HG03280 (cell line): ENCODE measurements at regions not wholly inside any gene's neighbourhood (a gene's known extent, or its start where the extent isn't known, plus 50 kb on each side); places are given as distances from the start of the nearest gene placed in this dataset.

ENCODE experiments used
- ATAC-seq: cut with Tn5 transposase; IDR thresholded peaks from one replicate; pipeline ENCODE4 v1.9.1; 2021; ENCODE audit warnings: mild to moderate bottlenecking, moderate library complexity; ENCODE audit not compliant: unreplicated experiment

DNA sequence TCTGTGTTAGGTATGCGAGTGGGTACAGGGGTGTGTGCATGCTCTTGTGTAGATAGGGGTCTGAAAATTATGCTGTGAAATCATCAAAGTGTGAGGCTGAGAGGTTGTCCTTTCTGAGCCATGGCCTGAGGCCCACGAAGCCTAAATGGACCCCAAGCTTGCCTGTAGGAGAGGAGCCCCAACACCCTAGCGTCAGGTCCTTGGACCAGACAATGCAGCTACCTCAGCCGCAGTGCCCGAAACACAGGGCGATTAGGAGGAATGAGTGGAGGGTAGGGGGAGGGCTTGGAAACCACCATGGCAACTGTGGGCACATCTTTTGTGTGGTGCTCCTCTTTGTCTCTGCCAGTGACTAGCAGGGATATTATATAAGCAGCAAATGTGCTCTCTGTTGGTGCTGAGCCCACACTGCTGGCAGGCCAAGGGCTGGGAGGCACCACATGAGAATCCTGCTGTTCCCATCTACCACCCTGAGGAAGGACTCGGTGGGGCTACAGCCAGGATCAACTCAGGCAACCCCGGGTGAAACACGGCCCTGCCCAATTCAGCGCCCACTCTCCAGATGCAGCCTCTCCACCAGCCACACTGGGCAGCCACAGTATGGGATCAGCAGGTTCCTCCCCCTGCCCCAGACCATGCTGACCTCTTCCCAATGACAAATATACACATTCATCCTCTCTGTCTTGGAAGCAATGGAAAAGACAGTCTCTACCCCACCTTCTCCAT is 84.6 kb upstream of the FSTL4 start:
- ATAC-seq: no peak

DNA sequence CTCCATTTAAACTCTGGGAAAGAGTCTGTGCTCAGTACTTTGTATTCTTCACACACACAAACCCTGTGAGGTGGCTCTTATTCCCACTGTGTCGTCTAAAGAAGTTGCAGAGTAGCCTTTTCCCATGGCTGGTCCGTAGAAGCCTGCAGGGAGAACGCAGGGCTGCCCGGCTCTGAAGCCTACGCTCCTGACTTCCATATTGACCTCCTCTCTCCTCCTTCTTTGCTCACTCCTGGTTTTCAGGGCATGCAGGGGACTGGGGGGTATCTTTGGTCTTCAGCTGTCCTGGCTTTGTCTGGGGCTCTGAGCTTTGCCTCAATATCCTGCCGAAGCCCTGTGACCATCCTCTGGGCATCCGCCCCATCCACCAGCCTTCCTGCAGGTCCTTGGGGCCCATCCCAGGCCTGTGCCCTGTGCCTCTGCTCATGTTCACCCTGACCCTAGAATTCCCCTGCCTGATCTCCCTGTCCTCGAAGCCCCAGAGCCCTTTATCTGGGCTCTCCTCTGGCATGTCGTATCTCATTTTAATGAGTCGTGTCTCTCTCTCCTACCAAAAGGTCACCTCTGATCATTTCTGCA is 83.8 kb upstream of the FSTL4 start:
- ATAC-seq: no peak

DNA sequence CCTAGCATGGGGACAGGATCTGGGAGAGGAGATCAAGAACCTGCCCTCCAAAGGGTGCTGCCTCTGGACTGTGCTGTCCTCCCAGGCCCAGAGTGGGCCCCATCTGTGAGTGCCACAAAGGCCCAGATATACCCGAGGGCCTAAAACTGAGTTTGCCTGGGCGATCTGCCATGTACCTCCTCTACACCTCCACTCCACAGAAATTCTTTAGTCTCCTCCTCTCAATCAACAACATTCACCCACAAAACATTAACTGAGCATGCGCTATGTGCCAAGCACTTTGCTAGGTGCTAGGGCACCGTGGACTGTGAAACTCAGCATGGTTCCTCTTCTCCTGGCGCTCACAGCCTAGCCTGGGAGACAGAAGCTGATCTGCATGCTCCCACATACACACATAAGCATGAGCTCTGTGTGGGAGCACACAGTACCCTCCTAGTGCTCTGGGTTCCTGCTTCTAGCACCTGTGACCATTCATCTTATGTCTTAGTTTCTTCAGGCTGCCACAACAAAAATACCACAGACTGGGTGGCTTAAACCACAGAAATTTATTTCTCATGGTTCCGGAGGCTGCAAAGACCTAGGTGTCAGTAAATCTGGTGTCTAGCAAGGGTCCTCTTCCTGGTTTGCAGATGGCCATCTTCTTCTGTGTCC is 82.0 kb upstream of the FSTL4 start:
- no peak for ATAC-seq

DNA sequence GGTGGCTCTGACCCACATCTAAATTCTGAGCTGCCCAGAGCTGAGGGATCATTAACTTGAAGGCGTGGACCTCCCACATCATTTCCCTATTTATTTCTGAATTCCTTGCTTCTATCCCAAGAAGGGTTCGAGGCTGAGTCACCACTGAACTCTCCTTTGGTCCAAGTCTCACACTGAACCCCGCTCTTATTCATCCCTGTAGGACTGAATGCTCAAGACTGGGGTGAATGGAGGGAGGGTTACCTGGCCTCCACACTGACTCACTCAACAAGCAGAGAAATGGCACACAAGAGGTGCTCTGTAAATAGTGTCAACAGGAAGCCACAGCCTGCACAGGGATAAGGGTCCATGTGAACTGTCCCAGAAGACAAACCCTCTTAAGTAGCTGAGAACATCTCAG is 79.1 kb upstream of the FSTL4 start:
- ATAC-seq: no peak

DNA sequence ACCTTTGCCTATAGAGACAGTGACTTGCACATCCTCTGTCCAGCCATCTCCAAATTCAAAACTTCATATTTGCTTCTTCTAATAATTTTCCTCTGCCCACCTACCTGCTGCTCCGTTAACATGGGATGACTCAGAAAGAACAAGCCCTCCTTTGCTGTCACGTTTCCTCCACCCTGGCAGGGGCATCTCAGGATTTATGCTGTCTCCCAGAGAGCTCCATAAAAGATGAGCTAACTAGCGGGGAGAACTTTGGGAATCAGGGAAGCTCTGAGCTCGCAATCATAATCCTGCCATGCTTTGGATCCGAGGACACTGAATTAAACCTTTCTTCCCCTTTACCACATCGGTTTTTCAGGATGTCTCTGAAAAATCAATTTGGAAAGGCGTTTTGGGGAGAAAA is 78.4 kb upstream of the FSTL4 start:
- ATAC-seq: no peak

DNA sequence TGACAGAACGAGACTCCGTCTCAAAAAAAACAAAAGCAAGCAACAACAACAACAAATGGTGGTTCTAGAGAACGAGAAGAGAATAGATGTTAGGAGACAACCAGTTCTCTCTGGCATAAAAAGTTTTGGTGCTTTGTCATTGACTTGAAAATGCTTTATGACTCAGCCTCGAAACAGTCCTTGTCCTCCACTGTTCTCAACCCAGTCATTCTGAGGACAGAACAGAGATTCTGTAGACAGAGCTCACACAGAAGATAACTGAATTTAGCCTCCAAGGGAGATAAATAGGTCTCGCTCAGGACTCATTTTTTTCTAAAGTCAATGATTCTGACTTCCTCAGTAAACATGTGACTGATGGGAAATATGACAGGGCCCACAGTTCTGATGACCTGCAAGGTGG is 76.0 kb upstream of the FSTL4 start:
- ATAC-seq: no peak

DNA sequence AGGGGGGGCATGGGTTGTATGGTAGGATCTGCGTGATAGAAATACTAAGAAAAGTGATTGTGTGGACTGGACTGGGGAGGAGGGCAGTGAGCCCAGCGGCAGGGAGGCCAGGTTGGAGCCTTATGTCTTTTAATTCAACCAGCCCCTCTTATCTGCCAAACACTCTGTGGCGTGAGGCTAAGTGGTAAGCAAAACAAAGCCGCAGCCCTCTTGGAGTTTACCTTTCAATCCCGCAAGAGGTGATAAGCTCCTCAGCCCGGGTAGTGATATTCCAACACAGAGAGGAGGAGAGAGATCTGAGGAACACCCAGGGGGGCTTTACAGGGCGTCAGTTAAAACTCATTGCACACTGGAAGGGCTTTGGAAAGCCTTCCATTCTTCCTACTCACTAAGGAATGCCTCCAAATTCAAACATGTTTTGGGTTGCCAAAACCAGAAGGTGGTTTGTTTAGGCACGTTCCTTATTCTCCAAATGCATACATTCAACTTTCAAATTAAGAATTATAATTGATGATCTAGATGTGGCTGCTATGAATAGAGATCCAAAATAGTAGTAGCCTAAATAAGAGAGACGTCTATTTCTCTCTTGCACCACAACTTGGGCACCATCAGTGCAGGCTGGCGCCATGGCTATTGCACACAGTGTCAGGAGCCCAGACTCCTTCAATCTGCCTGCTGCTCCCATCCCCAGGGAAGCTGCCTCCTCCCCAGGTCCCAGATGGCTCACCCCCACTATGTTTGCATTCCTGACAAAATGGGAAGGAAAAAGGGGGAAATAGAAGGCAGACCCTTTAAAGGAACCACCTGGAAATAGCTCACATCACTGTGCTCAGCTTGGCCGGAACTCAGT is 75.1 kb upstream of the FSTL4 start:
- ATAC-seq: no peak

DNA sequence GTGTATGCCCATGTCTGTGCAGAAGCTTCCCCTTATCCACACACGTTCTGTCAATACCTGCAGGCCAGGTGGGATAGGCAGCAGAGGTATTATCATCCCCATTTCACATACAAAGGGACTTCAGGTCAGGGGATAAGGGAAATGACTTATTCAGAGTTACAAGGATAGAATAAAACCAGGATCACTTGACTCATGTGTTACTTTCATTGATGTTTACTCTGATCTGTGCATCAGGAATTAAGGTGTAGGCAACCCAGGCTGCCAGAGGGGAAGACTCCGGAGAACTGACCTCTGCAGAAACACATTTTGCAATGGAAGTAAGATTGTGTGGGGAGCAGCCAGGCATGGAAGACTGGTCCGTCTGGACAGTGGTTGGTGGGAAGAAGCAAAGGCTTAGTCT is 74.2 kb upstream of the FSTL4 start:
- no peak for ATAC-seq

DNA sequence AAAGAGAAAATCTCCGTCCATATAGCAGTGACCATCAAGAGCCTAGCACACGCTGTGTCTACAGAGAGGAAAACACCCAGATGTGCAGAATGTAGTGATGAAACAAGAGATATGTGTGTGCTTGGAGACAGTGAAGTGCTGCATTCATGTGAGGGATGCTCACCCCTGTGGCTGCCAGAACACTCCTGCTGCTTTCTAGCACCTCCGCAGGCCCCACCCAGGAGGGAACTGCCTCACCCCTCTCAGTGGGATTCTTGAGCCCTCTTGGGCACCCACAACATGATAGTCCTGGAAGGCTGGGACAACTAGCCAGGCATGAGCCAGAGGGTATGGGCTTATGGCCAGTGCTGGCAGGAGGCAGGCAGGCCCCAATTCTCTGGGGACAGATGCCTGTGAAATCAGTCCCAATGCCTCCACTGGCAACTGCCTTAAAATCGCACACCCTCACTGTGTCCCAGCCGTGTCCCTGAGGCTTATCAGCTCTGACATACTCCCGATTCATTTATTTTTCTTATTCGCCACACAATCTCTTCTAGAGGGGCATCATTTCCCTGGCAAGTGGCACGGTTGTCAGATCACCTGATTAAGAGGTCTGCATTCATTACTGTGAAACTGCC is 73.2 kb upstream of the FSTL4 start:
- no peak for ATAC-seq

DNA sequence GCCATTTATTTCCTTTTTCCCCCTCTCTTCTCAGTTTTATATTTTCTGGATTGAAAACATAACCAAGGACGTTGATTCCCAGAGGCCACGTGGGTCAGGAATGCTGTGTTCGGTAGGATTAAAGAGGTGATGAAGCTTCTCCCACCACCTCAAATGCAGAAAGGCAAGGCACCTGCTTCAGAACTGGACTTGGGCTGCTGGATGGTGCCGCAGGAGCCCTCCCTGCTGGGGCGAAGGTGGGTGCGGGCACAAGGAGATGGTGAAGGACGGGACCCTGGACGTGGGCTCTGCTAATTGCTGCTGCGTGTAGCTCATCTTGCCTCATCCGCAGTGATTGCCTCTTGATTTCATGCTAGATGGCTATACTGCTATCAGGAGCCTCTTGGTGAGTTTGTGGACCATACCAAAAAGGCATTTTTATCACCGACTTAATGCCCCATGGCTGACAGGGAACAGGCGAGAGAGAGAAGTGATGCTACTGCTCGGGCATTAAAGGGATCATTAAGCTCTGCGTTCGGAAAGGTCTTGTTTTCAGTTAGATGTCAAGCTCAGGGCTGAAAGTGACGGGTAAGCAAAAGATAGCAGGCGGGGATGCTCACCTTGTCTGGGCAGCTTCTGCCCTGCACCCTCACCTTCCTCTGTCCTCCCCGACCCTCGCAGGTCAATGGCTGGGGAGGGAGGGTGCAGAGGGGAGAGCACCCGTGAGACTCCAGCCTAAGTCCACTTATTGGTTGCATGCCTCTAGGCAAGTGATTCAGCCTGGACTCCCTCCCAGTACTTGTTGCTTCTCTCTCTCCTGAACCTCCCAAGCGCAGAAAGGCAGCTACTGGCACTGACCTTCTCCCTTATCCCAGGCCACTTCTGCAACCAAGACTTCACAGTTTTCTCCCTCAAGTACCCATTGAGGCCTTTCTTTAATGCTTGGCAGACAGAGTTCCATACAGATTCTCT is 71.6 kb upstream of the FSTL4 start:
- ATAC-seq: no peak

DNA sequence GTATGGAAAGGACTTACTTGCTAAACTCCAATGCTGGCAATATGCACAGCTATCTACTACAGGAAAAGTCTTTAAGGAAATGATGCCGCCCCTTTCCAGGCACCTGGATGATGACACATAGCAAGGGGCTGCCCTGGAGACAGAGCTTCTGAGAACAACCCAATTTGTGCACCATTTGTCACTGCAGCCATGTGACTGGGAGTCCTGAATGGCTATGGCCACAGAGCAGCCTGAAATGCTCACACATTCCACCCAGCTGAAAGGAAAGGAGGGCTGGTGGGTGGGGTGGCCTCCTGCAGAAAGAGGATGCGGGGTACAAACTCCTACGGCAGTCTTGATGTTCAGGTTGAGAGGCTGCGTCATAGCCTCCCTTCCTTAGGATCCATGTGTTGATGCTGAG is 70.1 kb upstream of the FSTL4 start:
- ATAC-seq: no peak

DNA sequence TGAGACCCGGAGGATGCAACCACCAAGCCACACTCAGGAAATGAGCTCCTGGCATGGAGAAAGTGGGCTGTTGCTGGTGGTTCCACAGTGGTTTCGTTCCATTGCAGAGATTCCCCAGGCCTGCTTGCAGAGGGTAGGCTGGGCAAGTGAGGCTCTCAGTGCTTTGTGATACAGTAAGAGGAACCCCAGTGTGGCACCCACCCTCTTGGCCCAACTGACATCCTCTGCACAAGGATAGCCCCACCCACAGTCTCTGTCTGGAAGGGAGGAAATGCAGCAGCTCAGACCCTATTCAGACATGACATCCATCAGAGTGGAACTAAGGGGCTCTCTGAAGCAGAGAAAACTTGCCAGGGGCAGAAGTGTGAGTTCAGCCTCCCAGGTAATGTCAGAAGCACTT is 69.6 kb upstream of the FSTL4 start:
- ATAC-seq: no peak

DNA sequence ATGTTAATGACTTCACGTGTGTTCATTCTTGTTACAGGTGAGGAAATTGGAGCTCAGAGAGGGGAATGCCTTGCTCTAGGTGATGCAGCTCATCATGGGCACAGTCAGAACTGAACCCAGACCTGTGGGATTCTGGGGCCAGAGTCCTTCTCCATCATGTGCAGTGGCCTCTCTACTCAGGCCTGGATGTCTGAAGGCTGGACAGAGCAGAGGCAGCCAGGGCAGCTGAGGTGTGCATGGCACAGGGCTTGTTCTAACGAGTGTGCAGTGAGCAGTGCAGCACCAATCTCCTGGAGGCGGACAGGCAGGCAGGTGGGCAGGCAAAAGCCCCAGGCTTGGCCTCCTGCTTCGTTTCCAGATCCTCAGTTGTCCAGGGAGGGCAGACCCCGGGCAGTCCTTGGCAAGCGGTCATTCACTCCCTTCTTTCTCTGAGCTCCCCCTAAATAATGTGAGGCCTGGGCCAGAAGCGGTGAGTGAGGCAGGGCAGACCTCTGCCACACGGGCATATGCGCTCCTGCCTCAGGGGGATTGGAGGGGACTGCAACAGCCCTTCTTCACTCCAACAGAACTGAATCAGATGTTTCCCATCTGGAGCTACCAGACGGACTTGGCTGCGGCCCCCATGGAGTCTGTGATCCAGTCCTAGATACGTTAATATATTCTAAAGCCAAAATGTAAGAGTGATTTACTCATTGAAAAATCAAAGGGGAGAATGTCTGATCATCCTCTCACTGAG is 68.7 kb upstream of the FSTL4 start:
- ATAC-seq: no peak

DNA sequence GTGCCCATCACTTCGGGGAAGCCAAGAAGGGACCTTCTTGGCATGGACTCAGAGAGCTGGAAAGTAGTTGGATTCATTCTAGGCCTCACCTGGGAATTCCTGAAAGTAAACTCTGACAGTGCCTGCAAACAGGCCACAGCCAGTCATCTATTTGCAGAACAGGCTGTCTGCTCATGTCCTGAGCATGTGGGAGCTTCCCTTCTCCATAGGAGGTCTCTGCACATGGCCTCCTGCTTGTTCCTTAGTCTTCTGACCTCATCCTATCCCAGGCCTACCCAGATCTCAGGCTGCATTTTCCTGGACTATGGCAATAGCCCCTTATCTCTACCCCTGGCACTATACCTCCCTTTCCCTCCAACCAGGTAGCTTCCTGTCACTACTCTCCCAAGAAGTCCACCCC is 67.2 kb upstream of the FSTL4 start:
- no peak for ATAC-seq

DNA sequence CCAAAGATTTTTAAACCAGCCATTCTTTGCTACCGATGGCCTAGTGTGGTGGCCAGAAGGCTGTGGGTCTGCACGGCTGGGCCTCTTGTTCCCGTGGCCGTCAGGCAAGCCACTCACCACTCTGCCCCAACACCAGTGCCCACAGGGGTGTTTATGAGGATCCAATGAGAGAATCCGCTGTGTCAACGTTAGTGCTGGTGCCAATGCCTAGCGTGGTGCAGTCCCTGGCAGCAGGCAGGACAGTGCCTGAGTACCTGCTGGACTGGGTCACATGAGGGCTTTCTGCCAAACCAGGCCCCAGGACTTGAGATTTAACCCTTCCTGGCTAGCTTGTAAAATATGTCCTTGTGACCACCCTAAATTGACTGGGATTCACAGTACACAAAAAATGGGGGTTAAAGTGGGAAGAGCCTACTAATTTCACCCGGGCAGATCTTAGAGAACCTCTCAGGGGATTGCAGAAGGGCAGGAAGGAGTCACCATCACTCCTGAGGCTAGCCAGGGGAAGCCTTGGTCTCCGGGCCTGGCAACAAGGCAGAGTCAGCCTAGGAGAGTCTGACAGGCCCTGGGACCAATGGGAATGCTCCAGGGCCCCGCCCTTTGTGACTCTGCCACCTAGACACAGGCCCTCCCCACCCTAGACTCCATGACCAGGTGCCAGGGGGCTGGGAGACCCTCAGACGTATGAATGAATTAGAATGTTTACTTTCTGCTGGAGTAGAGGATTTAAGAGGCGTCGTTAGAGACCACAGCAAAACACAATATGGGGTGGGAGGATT is 63.2 kb upstream of the FSTL4 start:
- ATAC-seq: no peak

DNA sequence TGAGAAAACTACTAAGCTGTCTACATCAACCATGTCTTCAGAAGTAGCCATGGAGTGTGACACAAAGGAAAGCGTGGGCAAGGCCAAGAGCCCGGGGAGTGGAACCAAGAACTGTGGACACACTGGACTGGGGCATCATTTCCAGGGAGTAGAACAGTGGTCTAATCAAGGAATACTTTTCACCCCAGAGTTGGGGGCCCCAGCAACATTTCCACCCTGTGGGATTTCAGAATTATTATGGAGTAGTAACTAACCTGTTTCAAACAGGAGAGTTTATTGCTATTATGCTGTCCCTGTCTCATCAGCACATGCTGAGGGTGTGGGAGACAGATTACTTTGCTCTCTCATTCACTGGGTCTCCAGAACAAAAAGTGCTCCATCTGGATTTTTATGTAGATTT is 58.0 kb upstream of the FSTL4 start:
- ATAC-seq: no peak

DNA sequence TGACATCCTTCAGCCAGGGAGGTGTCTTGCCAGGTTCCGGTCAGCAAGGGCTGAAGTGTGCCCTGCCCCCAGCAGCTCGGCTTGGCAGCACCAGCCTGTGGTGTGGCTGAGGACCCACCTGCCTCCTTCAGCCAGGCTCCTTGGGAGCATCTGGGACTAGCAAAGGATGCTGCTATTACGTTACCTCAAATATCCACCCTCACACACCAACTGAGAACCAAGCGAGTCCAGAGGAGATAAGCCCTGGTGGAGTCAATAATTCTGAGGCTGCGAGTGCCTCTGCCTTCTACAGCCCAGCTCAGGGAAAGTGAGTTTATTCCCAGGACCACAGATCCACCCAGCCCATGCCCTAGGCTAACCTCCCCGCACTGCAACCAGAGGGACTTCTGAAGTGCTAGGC is 57.1 kb upstream of the FSTL4 start:
- no peak for ATAC-seq

DNA sequence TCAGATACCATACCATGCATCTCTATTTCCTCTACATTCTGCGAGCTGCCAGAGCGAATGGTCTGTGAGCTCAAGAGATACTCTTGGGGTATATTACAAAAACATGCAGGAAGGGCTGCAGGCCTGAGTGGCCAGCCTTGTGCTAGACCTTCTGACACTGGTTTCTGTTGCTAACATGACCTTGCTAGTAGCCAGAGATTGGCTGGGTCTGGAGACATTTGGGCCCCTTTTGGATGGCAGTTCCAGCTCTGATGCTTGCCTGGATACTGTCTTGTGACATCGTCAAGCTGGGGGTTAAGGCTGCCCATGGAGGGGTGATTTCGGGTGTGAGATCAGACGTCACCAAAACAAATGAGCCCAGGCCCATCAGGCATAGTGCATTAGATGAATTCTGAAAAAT is 56.1 kb upstream of the FSTL4 start:
- no peak for ATAC-seq

DNA sequence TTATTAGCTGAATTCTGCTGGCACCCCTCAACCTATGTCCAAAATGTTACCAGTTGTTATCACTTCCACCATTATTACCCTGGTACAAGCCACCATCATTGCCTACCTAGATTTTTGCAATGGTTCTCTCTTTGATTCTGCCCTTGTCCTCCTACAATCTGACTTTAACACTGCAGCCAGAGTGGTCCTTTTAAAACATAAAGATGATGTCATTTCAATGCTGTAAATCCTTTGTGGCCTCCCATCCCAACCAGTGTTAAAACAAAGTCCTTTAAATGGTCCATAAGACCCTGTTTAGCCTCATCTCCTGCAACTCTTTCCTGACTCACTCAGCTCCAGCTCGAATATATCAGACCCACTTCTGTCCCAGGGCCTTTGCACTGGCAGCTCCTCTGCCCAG is 54.9 kb upstream of the FSTL4 start:
- ATAC-seq: no peak
